Calu3 (cell line): ENCODE measurements at regions not wholly inside any gene's neighbourhood (a gene's known extent, or its start where the extent isn't known, plus 50 kb on each side); places are given as distances from the start of the nearest gene placed in this dataset.

Source experiments
- BruUV-seq: library from RNA; stranded (reverse); fragments of 400-500 nt; replicated peaks from 2 replicates; lab custom pipeline; 2021; lab: Mats Ljungman, UMichigan
- CTCF ChIA-PET: fragments of 300-600 bp; sonication (Branson Sonifier 250); formaldehyde crosslinking; loops from one replicate; lab custom pipeline; 2022; ENCODE audit warnings: antibody characterized with exemption; lab: Charles Lee
- DNase-seq: peaks from one replicate; pipeline ENCODE4 v3.0.0; 2022
- H3K27ac Mint-ChIP-seq: one replicate; pipeline ENCODE4 v1.8.0; 2022; ENCODE audit warnings: mixed read lengths; ENCODE audit not compliant: unreplicated experiment
- H3K27me3 Mint-ChIP-seq: one replicate; pipeline ENCODE4 v1.8.0; 2022; ENCODE audit warnings: mixed read lengths; ENCODE audit not compliant: unreplicated experiment
- H3K36me3 Mint-ChIP-seq: one replicate; pipeline ENCODE4 v1.8.0; 2022; ENCODE audit warnings: mild to moderate bottlenecking, moderate library complexity, mixed read lengths; ENCODE audit not compliant: insufficient read depth, unreplicated experiment
- H3K4me1 Mint-ChIP-seq: one replicate; pipeline ENCODE4 v1.8.0; 2022; ENCODE audit warnings: mild to moderate bottlenecking, low read depth, mixed read lengths; ENCODE audit not compliant: unreplicated experiment
- H3K4me3 Mint-ChIP-seq: one replicate; pipeline ENCODE4 v1.8.0; 2022; ENCODE audit warnings: mild to moderate bottlenecking, low read depth, moderate library complexity, mixed read lengths; ENCODE audit not compliant: unreplicated experiment
- H3K9me3 Mint-ChIP-seq: one replicate; pipeline ENCODE4 v1.8.0; 2022; ENCODE audit warnings: low read depth, mixed read lengths; ENCODE audit not compliant: unreplicated experiment
- intact Hi-C: fragments of 100-400 bp; cut with micrococcal nuclease; formaldehyde crosslinking; loops from one replicate; pipeline ENCODE4 v1.10.0; 2022; ENCODE audit not compliant: unreplicated experiment
- TF ChIP-seq, protein P1 (sequence below): fragments of 200-600 bp; IDR thresholded peaks from one replicate; pipeline ENCODE4 v1.8.0; 2022; ENCODE audit warnings: antibody characterized with exemption; ENCODE audit not compliant: unreplicated experiment

DNA sequence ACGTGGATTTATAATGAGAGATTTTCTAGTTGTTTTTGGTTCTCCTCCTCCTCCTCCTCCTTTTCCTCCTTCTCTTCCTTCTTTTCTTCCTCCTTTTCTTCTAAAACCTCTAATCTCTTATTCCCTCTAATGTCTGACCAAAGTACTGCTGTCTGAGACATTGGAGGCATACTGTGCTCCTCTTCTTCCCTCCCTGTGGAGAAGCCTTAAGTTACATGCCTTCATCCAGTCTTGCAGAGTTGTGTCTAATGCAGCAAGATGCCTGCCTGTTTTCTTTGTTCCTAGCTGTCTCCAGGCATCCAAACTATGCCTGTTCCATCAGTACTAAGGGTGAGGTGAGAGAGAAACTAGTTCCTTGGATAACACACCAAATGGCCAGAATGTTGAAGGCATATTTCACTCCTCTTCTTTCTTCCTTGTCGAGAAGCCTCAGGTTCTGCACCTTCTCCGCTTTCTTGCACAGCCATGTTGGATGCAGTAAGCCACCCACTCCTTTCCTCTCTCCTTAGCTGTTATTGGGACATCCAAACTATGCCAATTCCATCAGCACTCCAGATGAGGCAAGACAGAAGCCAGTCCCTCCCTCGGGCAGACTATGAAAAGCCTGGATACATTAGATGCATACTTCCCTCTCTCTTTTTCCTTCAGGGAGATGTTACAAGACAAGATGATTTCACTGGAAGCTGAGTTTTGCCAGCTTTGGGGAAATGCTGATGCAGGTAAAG, 285.7 kb upstream of the TRAM1L1 start:
- CTCF ChIA-PET = no interaction called here
- no peak overlapping the region for H3K27ac Mint-ChIP-seq

DNA sequence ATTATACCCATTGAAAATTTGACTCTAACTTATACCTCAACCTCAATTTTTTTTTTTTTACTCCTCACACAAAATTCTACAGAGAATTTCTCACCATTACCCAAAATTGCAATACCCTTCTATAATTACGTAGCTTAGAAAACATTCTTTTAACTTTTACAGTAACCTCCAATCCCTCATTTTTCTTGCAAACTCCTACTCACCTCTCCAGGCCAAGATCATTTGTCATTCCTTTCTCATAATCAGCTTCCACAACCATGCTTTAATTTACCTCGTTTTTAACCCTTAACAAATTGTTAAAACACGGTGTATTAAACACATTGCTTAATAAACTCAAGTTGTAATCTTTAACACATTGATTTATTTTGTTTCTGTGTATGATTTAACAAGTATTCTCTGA, 289.7 kb upstream of the TRAM1L1 start:
- BruUV-seq = no TSS peak
- Mint-ChIP-seq H3K27ac (no peak overlapping the region), H3K4me3 (no peak overlapping the region), H3K36me3 (no peaks in the 10 kb centered on the region), H3K4me1 (no peaks in the 10 kb centered on the region), H3K9me3 (no peaks in the 10 kb centered on the region), H3K27me3 (no peaks in the 10 kb centered on the region)
- intact Hi-C loops = no loop called here
- CTCF ChIA-PET = no interaction called here
- no peak for DNase-seq
- TF ChIP-seq, protein P1, sequence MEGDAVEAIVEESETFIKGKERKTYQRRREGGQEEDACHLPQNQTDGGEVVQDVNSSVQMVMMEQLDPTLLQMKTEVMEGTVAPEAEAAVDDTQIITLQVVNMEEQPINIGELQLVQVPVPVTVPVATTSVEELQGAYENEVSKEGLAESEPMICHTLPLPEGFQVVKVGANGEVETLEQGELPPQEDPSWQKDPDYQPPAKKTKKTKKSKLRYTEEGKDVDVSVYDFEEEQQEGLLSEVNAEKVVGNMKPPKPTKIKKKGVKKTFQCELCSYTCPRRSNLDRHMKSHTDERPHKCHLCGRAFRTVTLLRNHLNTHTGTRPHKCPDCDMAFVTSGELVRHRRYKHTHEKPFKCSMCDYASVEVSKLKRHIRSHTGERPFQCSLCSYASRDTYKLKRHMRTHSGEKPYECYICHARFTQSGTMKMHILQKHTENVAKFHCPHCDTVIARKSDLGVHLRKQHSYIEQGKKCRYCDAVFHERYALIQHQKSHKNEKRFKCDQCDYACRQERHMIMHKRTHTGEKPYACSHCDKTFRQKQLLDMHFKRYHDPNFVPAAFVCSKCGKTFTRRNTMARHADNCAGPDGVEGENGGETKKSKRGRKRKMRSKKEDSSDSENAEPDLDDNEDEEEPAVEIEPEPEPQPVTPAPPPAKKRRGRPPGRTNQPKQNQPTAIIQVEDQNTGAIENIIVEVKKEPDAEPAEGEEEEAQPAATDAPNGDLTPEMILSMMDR = no peak

More for the DNA sequence above, 285.7 kb upstream of the TRAM1L1 start:
- no TSS peak for BruUV-seq
- no peaks in the 10 kb centered on the region for H3K27me3 Mint-ChIP-seq
- H3K9me3 Mint-ChIP-seq = no peaks in the 10 kb centered on the region
- intact Hi-C loops = no loop called here
- DNase-seq = no peak
- no peaks in the 10 kb centered on the region for H3K4me1 Mint-ChIP-seq
- no peaks in the 10 kb centered on the region for H3K36me3 Mint-ChIP-seq
- TF ChIP-seq, protein P1 = no peak
- H3K4me3 Mint-ChIP-seq = no peak overlapping the region

DNA sequence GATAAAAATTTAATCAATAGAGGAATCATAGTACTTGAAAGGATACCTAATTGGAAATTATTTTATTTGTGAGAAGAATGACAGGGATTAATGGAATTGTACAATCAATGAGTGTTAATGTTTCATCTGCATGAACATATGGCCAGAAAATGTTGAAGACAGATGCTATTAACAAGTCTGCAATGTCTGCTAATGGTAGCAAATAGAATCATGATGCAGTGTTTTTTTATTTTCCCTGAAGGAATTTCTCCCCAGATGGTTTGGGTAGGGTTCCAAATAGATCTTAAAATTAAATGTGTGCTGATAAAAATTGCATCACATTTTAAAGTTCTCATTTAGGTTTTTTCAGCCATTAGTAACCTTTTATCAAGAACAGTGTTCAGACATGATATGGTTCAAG, 291.3 kb upstream of the TRAM1L1 start:
- TF ChIP-seq, protein P1 = no peak
- DNase-seq = no peak
- H3K27me3 Mint-ChIP-seq = no peaks in the 10 kb centered on the region
- no peaks in the 10 kb centered on the region for H3K9me3 Mint-ChIP-seq
- no peak overlapping the region for H3K27ac Mint-ChIP-seq
- CTCF ChIA-PET = no interaction called here
- intact Hi-C loops = no loop called here
- no peak overlapping the region for H3K4me3 Mint-ChIP-seq
- BruUV-seq = no TSS peak
- no peaks in the 10 kb centered on the region for H3K36me3 Mint-ChIP-seq
- H3K4me1 Mint-ChIP-seq = no peaks in the 10 kb centered on the region

DNA sequence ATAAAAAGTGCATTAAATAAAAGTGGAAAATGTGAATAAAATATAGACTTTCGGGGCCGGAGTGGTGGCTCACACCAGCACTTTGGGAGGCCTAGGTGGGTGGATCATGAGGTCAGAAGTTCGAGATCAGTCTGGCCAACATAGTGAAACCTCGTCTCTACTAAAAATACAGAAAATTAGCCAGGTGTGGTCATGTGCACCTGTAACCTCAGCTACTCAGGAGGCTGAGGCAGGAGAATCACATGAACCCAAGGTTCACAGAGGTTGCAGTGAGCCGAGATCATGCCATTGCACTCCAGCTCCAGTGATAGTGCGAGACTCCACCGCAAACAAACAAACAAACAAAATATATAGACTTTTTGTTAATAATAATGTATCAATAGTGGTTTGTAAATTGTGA, 293.6 kb upstream of the TRAM1L1 start:
- intact Hi-C loops = no loop called here
- TF ChIP-seq, protein P1 = no peak
- Mint-ChIP-seq H3K27ac (no peak overlapping the region), H3K4me3 (no peak overlapping the region), H3K36me3 (no peaks in the 10 kb centered on the region), H3K4me1 (no peaks in the 10 kb centered on the region), H3K27me3 (no peaks in the 10 kb centered on the region), H3K9me3 (no peaks in the 10 kb centered on the region)
- DNase-seq = no peak
- CTCF ChIA-PET = no interaction called here
- no TSS peak for BruUV-seq
